ENCODE measurements at regions not wholly inside any gene's neighbourhood (a gene's known extent, or its start where the extent isn't known, plus 50 kb on each side); places are given as distances from the start of the nearest gene placed in this dataset.

GRCh38 chrX:40188573-40189417, 91.0 kb upstream of the BCOR start:
- H3K27me3 Mint-ChIP-seq (ENCODE audit: low read depth), result no peaks in the 10 kb centered on the region
- H3K36me3 Mint-ChIP-seq (ENCODE audit: low read depth), result peaks cover 4% of the 10 kb centered on the region

GRCh38 chrX:40184968-40185367, 87.2 kb upstream of the BCOR start:
- DNase-seq (ENCODE audit: low spot score), result no peak
- H3K27ac Mint-ChIP-seq (ENCODE audit: unreplicated experiment), result no peak overlapping the region
- H3K36me3 Mint-ChIP-seq (ENCODE audit: low read depth), result peaks cover 4% of the 10 kb centered on the region
- no peak for TF ChIP-seq CTCF (IDR thresholded peaks at IDR 0.05)
- no peaks in the 10 kb centered on the region for H3K27me3 Mint-ChIP-seq (ENCODE audit: low read depth)
- H3K4me1 Mint-ChIP-seq (ENCODE audit: low read depth), result peaks cover 6% of the 10 kb centered on the region
- H3K9me3 Mint-ChIP-seq (ENCODE audit: low read depth), result peaks cover 19% of the 10 kb centered on the region
- H3K4me3 Mint-ChIP-seq (ENCODE audit: unreplicated experiment), result no peak overlapping the region

More at GRCh38 chrX:40188573-40189417, 91.0 kb upstream of the BCOR start:
- no peak overlapping the region for H3K4me3 Mint-ChIP-seq (ENCODE audit: unreplicated experiment)
- H3K9me3 Mint-ChIP-seq (ENCODE audit: low read depth), result peaks cover 22% of the 10 kb centered on the region
- DNase-seq (ENCODE audit: low spot score), result no peak
- H3K4me1 Mint-ChIP-seq (ENCODE audit: low read depth), result peaks cover 6% of the 10 kb centered on the region
- no peak overlapping the region for H3K27ac Mint-ChIP-seq (ENCODE audit: unreplicated experiment)
- TF ChIP-seq CTCF (IDR thresholded peaks at IDR 0.05), result no peak

- Mint-ChIP-seq H3K9me3 (ENCODE audit: low read depth) (peaks cover 17% of the 10 kb centered on the region), H3K27ac (ENCODE audit: unreplicated experiment) (no peak overlapping the region), H3K4me3 (ENCODE audit: unreplicated experiment) (no peak overlapping the region), H3K4me1 (ENCODE audit: low read depth) (no peaks in the 10 kb centered on the region), H3K27me3 (ENCODE audit: low read depth) (no peaks in the 10 kb centered on the region), H3K36me3 (ENCODE audit: low read depth) (peaks cover 4% of the 10 kb centered on the region)
- TF ChIP-seq CTCF (IDR thresholded peaks at IDR 0.05), result no peak
- DNase-seq (ENCODE audit: low spot score), result no peak
These were observed 84.9 kb upstream of the BCOR start for GRCh38 chrX:40182615-40183014.

GRCh38 chrX:40182095-40182494, 84.3 kb upstream of the BCOR start:
- no peak for TF ChIP-seq CTCF (IDR thresholded peaks at IDR 0.05)
- Mint-ChIP-seq H3K4me1 (ENCODE audit: low read depth) (peaks cover 2% of the 10 kb centered on the region), H3K27ac (ENCODE audit: unreplicated experiment) (no peak overlapping the region), H3K9me3 (ENCODE audit: low read depth) (peaks cover 17% of the 10 kb centered on the region), H3K27me3 (ENCODE audit: low read depth) (no peaks in the 10 kb centered on the region), H3K36me3 (ENCODE audit: low read depth) (peaks cover 4% of the 10 kb centered on the region), H3K4me3 (ENCODE audit: unreplicated experiment) (no peak overlapping the region)
- DNase-seq (ENCODE audit: low spot score), result peak; percentile 68

- H3K9me3 Mint-ChIP-seq (ENCODE audit: low read depth), result peaks cover 8% of the 10 kb centered on the region
- H3K27me3 Mint-ChIP-seq (ENCODE audit: low read depth), result no peaks in the 10 kb centered on the region
These were observed 81.5 kb upstream of the BCOR start for GRCh38 chrX:40179283-40179682.

More at GRCh38 chrX:40179283-40179682, 81.5 kb upstream of the BCOR start:
- H3K4me3 Mint-ChIP-seq (ENCODE audit: unreplicated experiment), result no peak overlapping the region
- no peak overlapping the region for H3K27ac Mint-ChIP-seq (ENCODE audit: unreplicated experiment)
- peak; percentile 4 for DNase-seq (ENCODE audit: low spot score)
- no peak for TF ChIP-seq CTCF (IDR thresholded peaks at IDR 0.05)
- H3K4me1 Mint-ChIP-seq (ENCODE audit: low read depth), result peaks cover 10% of the 10 kb centered on the region
- no peaks in the 10 kb centered on the region for H3K36me3 Mint-ChIP-seq (ENCODE audit: low read depth)
